ENCODE measurements at regions not wholly inside any gene's neighbourhood (a gene's known extent, or its start where the extent isn't known, plus 50 kb on each side); places are given as distances from the start of the nearest gene placed in this dataset.

DNA sequence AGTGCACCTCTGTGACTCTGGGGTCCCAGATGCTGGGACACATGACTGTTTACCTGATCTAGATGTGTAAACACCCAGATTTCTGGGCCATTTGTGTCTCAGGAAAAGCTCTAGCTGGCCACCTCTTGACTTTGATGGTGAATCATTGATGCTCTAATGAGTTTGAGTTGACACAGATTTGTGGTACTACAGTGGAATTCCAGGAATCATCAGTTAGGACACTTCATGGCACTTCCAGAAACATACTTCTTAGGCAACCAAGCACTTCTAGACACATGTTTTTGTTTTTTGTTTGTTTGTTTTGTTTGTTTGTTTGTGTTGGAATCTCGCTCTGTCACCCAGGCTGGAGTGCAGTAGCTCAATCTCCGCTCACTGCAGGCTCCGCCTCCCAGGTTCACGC lies 302.2 kb upstream of the ZMIZ1 start:
- TF ChIP-seq, protein P1, sequence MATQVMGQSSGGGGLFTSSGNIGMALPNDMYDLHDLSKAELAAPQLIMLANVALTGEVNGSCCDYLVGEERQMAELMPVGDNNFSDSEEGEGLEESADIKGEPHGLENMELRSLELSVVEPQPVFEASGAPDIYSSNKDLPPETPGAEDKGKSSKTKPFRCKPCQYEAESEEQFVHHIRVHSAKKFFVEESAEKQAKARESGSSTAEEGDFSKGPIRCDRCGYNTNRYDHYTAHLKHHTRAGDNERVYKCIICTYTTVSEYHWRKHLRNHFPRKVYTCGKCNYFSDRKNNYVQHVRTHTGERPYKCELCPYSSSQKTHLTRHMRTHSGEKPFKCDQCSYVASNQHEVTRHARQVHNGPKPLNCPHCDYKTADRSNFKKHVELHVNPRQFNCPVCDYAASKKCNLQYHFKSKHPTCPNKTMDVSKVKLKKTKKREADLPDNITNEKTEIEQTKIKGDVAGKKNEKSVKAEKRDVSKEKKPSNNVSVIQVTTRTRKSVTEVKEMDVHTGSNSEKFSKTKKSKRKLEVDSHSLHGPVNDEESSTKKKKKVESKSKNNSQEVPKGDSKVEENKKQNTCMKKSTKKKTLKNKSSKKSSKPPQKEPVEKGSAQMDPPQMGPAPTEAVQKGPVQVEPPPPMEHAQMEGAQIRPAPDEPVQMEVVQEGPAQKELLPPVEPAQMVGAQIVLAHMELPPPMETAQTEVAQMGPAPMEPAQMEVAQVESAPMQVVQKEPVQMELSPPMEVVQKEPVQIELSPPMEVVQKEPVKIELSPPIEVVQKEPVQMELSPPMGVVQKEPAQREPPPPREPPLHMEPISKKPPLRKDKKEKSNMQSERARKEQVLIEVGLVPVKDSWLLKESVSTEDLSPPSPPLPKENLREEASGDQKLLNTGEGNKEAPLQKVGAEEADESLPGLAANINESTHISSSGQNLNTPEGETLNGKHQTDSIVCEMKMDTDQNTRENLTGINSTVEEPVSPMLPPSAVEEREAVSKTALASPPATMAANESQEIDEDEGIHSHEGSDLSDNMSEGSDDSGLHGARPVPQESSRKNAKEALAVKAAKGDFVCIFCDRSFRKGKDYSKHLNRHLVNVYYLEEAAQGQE (IDR thresholded peaks at IDR 0.05; ENCODE audit: insufficient read depth in 1 of 2, low read depth in 2 of 2, low read length in 2 of 2): no peak

DNA sequence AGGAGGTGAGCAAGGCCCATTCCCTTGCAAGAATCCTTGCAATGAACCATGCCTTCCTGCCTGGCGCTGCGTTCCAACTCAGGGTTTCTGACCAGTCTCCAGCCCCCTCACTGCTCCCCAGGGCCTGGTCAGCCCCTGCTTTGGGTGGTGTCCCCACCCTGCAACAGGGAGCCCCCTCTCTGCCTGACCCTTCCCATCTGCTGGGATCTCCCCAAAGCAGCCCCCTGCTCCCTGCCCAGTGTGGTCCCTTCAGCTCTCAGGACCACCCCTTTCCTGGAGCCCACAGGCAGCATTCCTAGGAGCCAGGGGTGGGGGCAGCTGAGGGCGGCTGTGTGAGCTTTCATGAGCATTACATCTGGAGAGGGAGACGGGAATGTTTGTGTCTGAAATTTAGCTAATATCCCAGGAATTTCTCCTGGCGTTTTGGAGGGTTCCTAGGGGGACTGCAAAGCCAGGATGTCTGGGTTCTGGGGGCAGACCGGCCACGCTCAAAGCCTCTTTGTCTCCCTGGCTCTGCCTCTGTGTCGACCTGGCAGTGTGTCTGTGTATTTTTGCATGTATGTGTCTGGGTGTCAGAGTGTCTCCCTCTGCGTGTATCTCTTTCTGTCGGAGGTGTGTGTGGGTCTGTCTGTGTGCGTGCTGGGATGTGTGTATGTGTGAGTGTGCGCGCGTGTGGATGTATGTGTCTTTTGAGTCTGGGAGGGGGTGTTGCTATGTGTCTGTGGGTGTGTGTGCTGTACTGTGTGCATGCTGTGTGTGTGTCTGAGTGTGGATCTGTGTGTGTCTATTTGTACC lies 300.5 kb upstream of the ZMIZ1 start:
- TF ChIP-seq FOXP2 (optimal IDR thresholded peaks at IDR 0.05; ENCODE audit: borderline replicate concordance, extremely low read depth, extremely low read length, insufficient read depth) (no peak), TAF1 (IDR thresholded peaks at IDR 0.05; ENCODE audit: borderline replicate concordance, insufficient read depth, low read length) (no peak), SIN3A (IDR thresholded peaks at IDR 0.05; ENCODE audit: borderline replicate concordance, insufficient read depth, low read length) (no peak), POLR2AphosphoS5 (IDR thresholded peaks at IDR 0.05; ENCODE audit: low read depth, low read length) (no peak)
- TF ChIP-seq, protein P1 (IDR thresholded peaks at IDR 0.05; ENCODE audit: insufficient read depth in 1 of 2, low read depth in 2 of 2, low read length in 2 of 2): no peak

DNA sequence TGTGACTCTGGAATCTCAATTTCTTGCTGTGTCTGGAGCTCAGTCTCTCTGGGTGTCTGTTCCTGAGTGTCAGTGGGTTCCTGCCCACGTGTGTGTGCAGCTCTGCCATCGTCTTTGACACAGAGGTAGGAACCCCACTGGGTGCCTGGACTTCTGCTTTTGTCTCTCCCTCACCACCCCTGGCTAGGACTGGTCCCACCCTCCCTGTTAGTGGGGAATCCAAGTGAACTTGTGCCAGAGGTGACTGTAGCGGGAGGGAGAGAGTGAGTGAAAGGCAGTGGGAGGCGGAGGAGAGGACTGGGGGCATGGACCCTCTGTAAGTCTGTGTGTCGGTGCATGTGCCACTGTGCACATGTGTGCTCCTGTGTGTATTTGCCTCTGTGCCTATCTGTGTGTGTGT lies 299.9 kb upstream of the ZMIZ1 start:
- TF ChIP-seq POLR2AphosphoS5 (IDR thresholded peaks at IDR 0.05; ENCODE audit: low read depth, low read length): no peak
- no peak for TF ChIP-seq TAF1 (IDR thresholded peaks at IDR 0.05; ENCODE audit: borderline replicate concordance, insufficient read depth, low read length)
- TF ChIP-seq SIN3A (IDR thresholded peaks at IDR 0.05; ENCODE audit: borderline replicate concordance, insufficient read depth, low read length): no peak
- TF ChIP-seq, protein P1 (IDR thresholded peaks at IDR 0.05; ENCODE audit: insufficient read depth in 1 of 2, low read depth in 2 of 2, low read length in 2 of 2): no peak
- TF ChIP-seq FOXP2 (optimal IDR thresholded peaks at IDR 0.05; ENCODE audit: borderline replicate concordance, extremely low read depth, extremely low read length, insufficient read depth): no peak

DNA sequence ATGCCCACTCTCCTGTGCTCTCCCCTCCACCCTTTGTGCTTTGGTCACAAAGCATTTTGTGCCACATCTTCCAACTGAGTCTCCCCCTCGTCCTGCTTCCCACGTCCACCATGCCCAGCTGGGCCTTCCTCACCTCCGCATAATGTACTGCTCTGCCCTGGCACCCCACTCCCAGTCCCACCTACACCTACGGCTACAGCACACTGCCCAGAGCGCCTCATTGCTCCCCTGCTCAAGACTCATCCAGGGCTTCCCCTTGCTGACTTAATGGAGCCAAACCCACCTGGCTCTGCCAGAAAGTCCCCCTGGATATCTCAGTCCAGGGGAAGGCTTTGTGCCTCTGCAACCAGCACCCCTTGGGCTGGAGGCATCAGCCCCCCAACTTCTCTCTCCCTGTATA lies 299.2 kb upstream of the ZMIZ1 start:
- TF ChIP-seq SIN3A (IDR thresholded peaks at IDR 0.05; ENCODE audit: borderline replicate concordance, insufficient read depth, low read length): no peak

DNA sequence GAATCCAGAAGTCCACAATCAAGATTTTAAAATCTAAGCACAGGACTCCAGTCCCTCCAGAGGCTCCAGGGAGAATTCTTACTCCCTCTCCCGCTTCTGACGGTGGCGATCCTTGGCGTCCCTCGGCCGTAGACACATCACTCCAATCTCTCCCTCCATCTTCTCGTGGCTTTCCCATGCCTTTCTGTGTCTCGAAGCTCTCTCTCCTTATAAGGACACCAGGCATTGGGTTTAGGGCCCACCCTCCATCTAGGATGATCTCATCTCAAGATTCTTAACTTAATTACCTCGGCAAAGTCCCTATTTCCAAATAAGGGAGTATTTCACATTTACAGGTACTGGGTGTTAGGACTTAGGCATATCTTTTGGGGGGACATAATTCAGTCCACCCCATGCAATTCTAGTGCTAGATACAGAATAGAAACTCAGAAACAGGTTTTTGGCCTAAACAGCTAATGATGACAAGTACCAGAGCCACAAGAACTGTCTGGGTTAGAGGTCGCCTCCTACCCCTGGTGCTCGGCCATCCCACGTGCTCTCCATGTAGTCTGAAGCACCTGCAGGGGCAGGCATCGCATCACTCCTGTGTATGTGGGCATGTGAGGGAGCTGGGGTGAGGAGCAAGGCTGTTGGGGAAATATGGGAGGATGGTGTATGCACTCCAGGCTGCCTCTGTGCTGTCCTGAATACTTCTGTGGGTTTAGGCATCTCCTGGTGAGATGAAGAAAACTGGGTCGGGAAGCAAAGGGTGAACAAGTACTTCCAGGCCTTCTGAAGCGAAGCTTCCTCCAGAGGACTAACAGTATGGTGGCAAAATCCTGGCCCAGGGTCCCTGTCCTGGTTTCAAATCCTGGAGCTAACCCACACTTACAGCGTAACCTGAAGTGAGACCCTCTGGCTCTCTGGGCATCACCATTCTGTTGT lies 298.3 kb upstream of the ZMIZ1 start:
- TF ChIP-seq, protein P1 (IDR thresholded peaks at IDR 0.05; ENCODE audit: insufficient read depth in 1 of 2, low read depth in 2 of 2, low read length in 2 of 2): no peak
- TF ChIP-seq FOXP2 (optimal IDR thresholded peaks at IDR 0.05; ENCODE audit: borderline replicate concordance, extremely low read depth, extremely low read length, insufficient read depth): no peak
- TF ChIP-seq TAF1 (IDR thresholded peaks at IDR 0.05; ENCODE audit: borderline replicate concordance, insufficient read depth, low read length): no peak
- TF ChIP-seq POLR2AphosphoS5 (IDR thresholded peaks at IDR 0.05; ENCODE audit: low read depth, low read length): no peak
- no peak for TF ChIP-seq SIN3A (IDR thresholded peaks at IDR 0.05; ENCODE audit: borderline replicate concordance, insufficient read depth, low read length)
